ENCODE measurements at regions not wholly inside any gene's neighbourhood (a gene's known extent, or its start where the extent isn't known, plus 50 kb on each side); places are given as distances from the start of the nearest gene placed in this dataset.

- H3K36me3 Mint-ChIP-seq (ENCODE audit: low read depth), result no peaks in the 10 kb centered on the region
- TF ChIP-seq CTCF (conservative IDR thresholded peaks at IDR 0.05), result no peak
- 94% methylated on average over 3 of the region's 4 CpGs; no CpG with 5 or more reads in 1 of the 2 experiments for WGBS, 2 experiments (ENCODE audit: insufficient coverage in 1 of 2, insufficient read length in 1 of 2)
- H3K9me3 ChIP-seq (ENCODE audit: control insufficient read depth, low read length), result no peaks in the 10 kb centered on the region
- H3K4me3 Mint-ChIP-seq, result no peak overlapping the region
- H3K27ac ChIP-seq (ENCODE audit: low read depth, low read length), result no peak overlapping the region
- H3K36me3 ChIP-seq (ENCODE audit: control insufficient read depth, insufficient read depth, low read length), result no peaks in the 10 kb centered on the region
- no peak overlapping the region for H3K4me3 ChIP-seq (ENCODE audit: low read length)
- no peaks in the 10 kb centered on the region for H3K27me3 ChIP-seq (ENCODE audit: control insufficient read depth, insufficient read depth, low read length, poor library complexity, severe bottlenecking)
- H3K4me1 ChIP-seq (ENCODE audit: control insufficient read depth, insufficient read depth, low read length), result no peaks in the 10 kb centered on the region
- H3K27me3 Mint-ChIP-seq (ENCODE audit: insufficient read depth), result no peaks in the 10 kb centered on the region
- no peak overlapping the region for H3K9ac ChIP-seq (ENCODE audit: extremely low read depth, low read length, poor library complexity, severe bottlenecking)
- no peaks in the 10 kb centered on the region for H3K4me1 Mint-ChIP-seq
- no peak for DNase-seq
- H3K9me3 Mint-ChIP-seq, result no peaks in the 10 kb centered on the region
- no peak overlapping the region for H3K27ac Mint-ChIP-seq
These were observed 484.7 kb downstream of the DACH1 start for GRCh38 chr13:71382285-71382684.

GRCh38 chr13:71380191-71380590 is 486.8 kb downstream of the DACH1 start:
- H3K9me3 ChIP-seq (ENCODE audit: control insufficient read depth, low read length), result no peaks in the 10 kb centered on the region
- 83 to 100% methylated on average over 1 to 2 of the region's 2 CpGs for WGBS, 2 experiments (ENCODE audit: insufficient coverage in 1 of 2, insufficient read length in 1 of 2)
- Mint-ChIP-seq H3K27me3 (ENCODE audit: insufficient read depth) (no peaks in the 10 kb centered on the region), H3K27ac (no peak overlapping the region), H3K9me3 (no peaks in the 10 kb centered on the region), H3K36me3 (ENCODE audit: low read depth) (no peaks in the 10 kb centered on the region), H3K4me1 (no peaks in the 10 kb centered on the region), H3K4me3 (no peak overlapping the region)
- no peaks in the 10 kb centered on the region for H3K36me3 ChIP-seq (ENCODE audit: control insufficient read depth, insufficient read depth, low read length)
- H3K27me3 ChIP-seq (ENCODE audit: control insufficient read depth, insufficient read depth, low read length, poor library complexity, severe bottlenecking), result no peaks in the 10 kb centered on the region
- TF ChIP-seq CTCF (conservative IDR thresholded peaks at IDR 0.05), result no peak
- no peak overlapping the region for H3K27ac ChIP-seq (ENCODE audit: low read depth, low read length)
- H3K4me1 ChIP-seq (ENCODE audit: control insufficient read depth, insufficient read depth, low read length), result no peaks in the 10 kb centered on the region
- H3K4me3 ChIP-seq (ENCODE audit: low read length), result no peak overlapping the region
- no peak for DNase-seq
- H3K9ac ChIP-seq (ENCODE audit: extremely low read depth, low read length, poor library complexity, severe bottlenecking), result no peak overlapping the region

GRCh38 chr13:71378961-71379905 is 487.8 kb downstream of the DACH1 start:
- no peak for DNase-seq
- Histone ChIP-seq H3K4me3 (ENCODE audit: low read length) (no peak overlapping the region), H3K36me3 (ENCODE audit: control insufficient read depth, insufficient read depth, low read length) (no peaks in the 10 kb centered on the region), H3K27ac (ENCODE audit: low read depth, low read length) (no peak overlapping the region), H3K27me3 (ENCODE audit: control insufficient read depth, insufficient read depth, low read length, poor library complexity, severe bottlenecking) (no peaks in the 10 kb centered on the region), H3K9me3 (ENCODE audit: control insufficient read depth, low read length) (no peaks in the 10 kb centered on the region), H3K4me1 (ENCODE audit: control insufficient read depth, insufficient read depth, low read length) (no peaks in the 10 kb centered on the region), H3K9ac (ENCODE audit: extremely low read depth, low read length, poor library complexity, severe bottlenecking) (no peak overlapping the region)
- Mint-ChIP-seq H3K27ac (no peak overlapping the region), H3K36me3 (ENCODE audit: low read depth) (no peaks in the 10 kb centered on the region), H3K4me1 (no peaks in the 10 kb centered on the region), H3K4me3 (no peak overlapping the region), H3K27me3 (ENCODE audit: insufficient read depth) (no peaks in the 10 kb centered on the region), H3K9me3 (no peaks in the 10 kb centered on the region)
- no peak for TF ChIP-seq CTCF (conservative IDR thresholded peaks at IDR 0.05)
- 95 to 100% methylated on average over 2 to 5 of the region's 5 CpGs for WGBS, 2 experiments (ENCODE audit: insufficient coverage in 1 of 2, insufficient read length in 1 of 2)

Data from endodermal cell (in vitro differentiated cells).